HG02798 (cell line): ENCODE measurements at regions not wholly inside any gene's neighbourhood (a gene's known extent, or its start where the extent isn't known, plus 50 kb on each side); places are given as distances from the start of the nearest gene placed in this dataset.

Source experiments
- ATAC-seq: cut with Tn5 transposase; IDR thresholded peaks from one replicate; pipeline ENCODE4 v1.9.1; 2021; ENCODE audit warnings: mild to moderate bottlenecking; ENCODE audit not compliant: unreplicated experiment, poor library complexity

GRCh38 chr15:46365572-46365971 is 730.7 kb downstream of the SQOR start:
- ATAC-seq = no peak

- no peak for ATAC-seq
Measured at GRCh38 chr15:46366360-46367007, 731.7 kb downstream of the SQOR start.

- ATAC-seq = no peak
Measured at GRCh38 chr15:46383978-46384377, 749.1 kb downstream of the SQOR start.

- ATAC-seq = no peak
Measured at GRCh38 chr15:46386356-46386755, 751.5 kb downstream of the SQOR start.

- ATAC-seq = no peak
Measured at GRCh38 chr15:46389739-46390138, 754.9 kb downstream of the SQOR start.

- no peak for ATAC-seq
Measured at GRCh38 chr15:46394463-46394862, 759.6 kb downstream of the SQOR start.

- no peak for ATAC-seq
Measured at GRCh38 chr15:46408312-46408711, 773.5 kb downstream of the SQOR start.

GRCh38 chr15:46409841-46410301 is 775.0 kb downstream of the SQOR start:
- no peak for ATAC-seq

GRCh38 chr15:46410705-46411104 is 775.9 kb downstream of the SQOR start:
- no peak for ATAC-seq

- no peak for ATAC-seq
Measured at GRCh38 chr15:46411900-46412299, 777.1 kb downstream of the SQOR start.

- ATAC-seq = no peak
Measured at GRCh38 chr15:46413799-46414198, 779.0 kb downstream of the SQOR start.

- no peak for ATAC-seq
Measured at GRCh38 chr15:46416544-46416943, 781.7 kb downstream of the SQOR start.

- ATAC-seq = no peak
Measured at GRCh38 chr15:46420990-46421389, 786.2 kb downstream of the SQOR start.

GRCh38 chr15:46441294-46442062 is 806.6 kb downstream of the SQOR start:
- ATAC-seq = no peak

- no peak for ATAC-seq
Measured at GRCh38 chr15:46442184-46442583, 807.4 kb downstream of the SQOR start.

GRCh38 chr15:46442901-46443590 is 808.2 kb downstream of the SQOR start:
- ATAC-seq = no peak

GRCh38 chr15:46450112-46450809 is 815.4 kb downstream of the SQOR start:
- ATAC-seq = no peak

- ATAC-seq = no peak
Measured at GRCh38 chr15:46450810-46451182, 816.0 kb downstream of the SQOR start.

GRCh38 chr15:46452297-46452820 is 817.5 kb downstream of the SQOR start:
- no peak for ATAC-seq

GRCh38 chr15:46456456-46456855 is 821.6 kb downstream of the SQOR start:
- no peak for ATAC-seq
